Thoracic aorta (tissue), 2 donors: ENCODE measurements at regions not wholly inside any gene's neighbourhood (a gene's known extent, or its start where the extent isn't known, plus 50 kb on each side); places are given as distances from the start of the nearest gene placed in this dataset.
"Not testable (repeated sequence)": the region's sequence is repeated elsewhere in the genome, so short reads cannot be mapped to it uniquely, and the experiment has no call there.

ENCODE experiments used
- ATAC-seq: fragments of 150-250 bp; one replicate; pipeline ENCODE4 v1.8.0; 2017; ENCODE audit warnings: low read depth; ENCODE audit not compliant: insufficient number of reproducible peaks, low FRiP score
- DNase-seq: peaks from one replicate; pipeline ENCODE4 v3.0.0-alpha.2; 2020; ENCODE audit warnings: low spot score
- H3K27ac ChIP-seq, 2 donors: fragments of 200-600 bp; sonication (generic); 1 replicate in 1 of 2; 2 replicates in 1 of 2; pipeline ENCODE4 v1.5.1; 2016; ENCODE audit warnings: mild to moderate bottlenecking in 2 of 2, moderate library complexity in 2 of 2
- H3K27me3 ChIP-seq: fragments of 200-600 bp; sonication (generic); replicated peaks from 2 replicates; pipeline ENCODE4 v1.6.0; 2016; ENCODE audit warnings: mild to moderate bottlenecking; ENCODE audit not compliant: insufficient read depth
- H3K36me3 ChIP-seq: fragments of 200-600 bp; sonication (generic); one replicate; pipeline ENCODE4 v1.5.1; 2016
- H3K4me1 ChIP-seq, 2 donors: fragments of 200-600 bp; sonication (generic); 1 replicate in 1 of 2; 2 replicates in 1 of 2; pipeline versions ENCODE4 v1.5.1 to v1.6.0; 2016; ENCODE audit warnings: low read depth in 2 of 2, mild to moderate bottlenecking in 1 of 2; ENCODE audit not compliant: control insufficient read depth in 1 of 2
- H3K4me3 ChIP-seq: fragments of 200-600 bp; sonication (generic); 2 replicates; pipeline ENCODE4 v1.5.1; 2016; ENCODE audit warnings: mild to moderate bottlenecking
- H3K9me3 ChIP-seq: fragments of 200-600 bp; sonication (generic); 2 replicates; pipeline ENCODE4 v1.5.1; 2016
- CTCF ChIP-seq: fragments of 200-600 bp; sonication (generic); IDR thresholded peaks from one replicate; pipeline ENCODE4 v1.5.1; 2019; ENCODE audit warnings: antibody characterized with exemption

- no peak for DNase-seq
- H3K36me3 ChIP-seq: no peaks in the 10 kb centered on the region
- no peaks in the 10 kb centered on the region for H3K27me3 ChIP-seq
- H3K4me1 ChIP-seq: no peaks in the 10 kb centered on the region
- H3K4me3 ChIP-seq: no peak overlapping the region
- H3K9me3 ChIP-seq: no peaks in the 10 kb centered on the region
- H3K27ac ChIP-seq: no peak overlapping the region
- no peak for TF ChIP-seq CTCF
- ATAC-seq: no peak
These were observed 2034.6 kb upstream of the ACO1 start for GRCh38 chr9:30349526-30350513.

GRCh38 chr9:30356221-30356620 is 2028.2 kb upstream of the ACO1 start:
- H3K27ac ChIP-seq: no peak overlapping the region
- H3K4me1 ChIP-seq: no peaks in the 10 kb centered on the region
- H3K9me3 ChIP-seq: no peaks in the 10 kb centered on the region
- TF ChIP-seq CTCF: no peak
- no peak overlapping the region for H3K4me3 ChIP-seq
- ATAC-seq: no peak
- no peaks in the 10 kb centered on the region for H3K36me3 ChIP-seq
- no peak for DNase-seq
- no peaks in the 10 kb centered on the region for H3K27me3 ChIP-seq

- H3K27me3 ChIP-seq: no peaks in the 10 kb centered on the region
- ATAC-seq: no peak
- DNase-seq: no peak
- H3K36me3 ChIP-seq: no peaks in the 10 kb centered on the region
- H3K27ac ChIP-seq: no peak overlapping the region
- H3K4me1 ChIP-seq: no peaks in the 10 kb centered on the region
- no peak for TF ChIP-seq CTCF
- no peak overlapping the region for H3K4me3 ChIP-seq
- H3K9me3 ChIP-seq: no peaks in the 10 kb centered on the region
These were observed 2022.1 kb upstream of the ACO1 start for GRCh38 chr9:30362373-30362772.

GRCh38 chr9:30366140-30366539 is 2018.3 kb upstream of the ACO1 start:
- not testable (repeated sequence) for H3K4me1 ChIP-seq, DNase-seq, H3K27me3 ChIP-seq, ATAC-seq, H3K9me3 ChIP-seq, H3K27ac ChIP-seq, H3K4me3 ChIP-seq, H3K36me3 ChIP-seq

GRCh38 chr9:30382271-30382670 is 2002.2 kb upstream of the ACO1 start:
- Histone ChIP-seq H3K27me3 (no peaks in the 10 kb centered on the region), H3K9me3 (no peaks in the 10 kb centered on the region), H3K36me3 (no peaks in the 10 kb centered on the region), H3K4me3 (no peak overlapping the region), H3K4me1 (no peaks in the 10 kb centered on the region), H3K27ac (no peak overlapping the region)
- DNase-seq: no peak
- no peak for TF ChIP-seq CTCF
- ATAC-seq: no peak
